CD4-positive, alpha-beta memory T cell (primary cell): ENCODE measurements at regions not wholly inside any gene's neighbourhood (a gene's known extent, or its start where the extent isn't known, plus 50 kb on each side); places are given as distances from the start of the nearest gene placed in this dataset.

Source experiments
- CTCF ChIA-PET: fragments of 350-600 bp; sonication (Branson Sonifier 250); formaldehyde crosslinking; loops from one replicate; lab custom pipeline; 2021; ENCODE audit warnings: inconsistent platforms; ENCODE audit not compliant: partially characterized antibody; lab: Charles Lee
- POLR2A ChIA-PET: fragments of 350-600 bp; sonication (Branson Sonifier 250); formaldehyde crosslinking; loops from one replicate; lab custom pipeline; 2021; ENCODE audit not compliant: partially characterized antibody; lab: Charles Lee
- DNase-seq, 5 donors: peaks; one replicate each; pipeline versions ENCODE4 v3.0.0 to v3.0.0-alpha.2; 2020 to 2022; ENCODE audit warnings: mixed read lengths in 1 of 5
- H3K27ac ChIP-seq: one replicate; pipeline ENCODE4 v1.7.0; 2013; ENCODE audit warnings: low read depth, low read length
- H3K27me3 ChIP-seq: 2 replicates; pipeline ENCODE4 v1.7.0; 2013; ENCODE audit warnings: mild to moderate bottlenecking, low read length, moderate library complexity; ENCODE audit not compliant: insufficient read depth
- H3K36me3 ChIP-seq: 2 replicates; pipeline ENCODE4 v1.7.0; 2013; ENCODE audit warnings: mild to moderate bottlenecking, low read length, moderate library complexity; ENCODE audit not compliant: insufficient read depth
- H3K4me1 ChIP-seq: 2 replicates; pipeline ENCODE4 v1.7.0; 2013; ENCODE audit warnings: mild to moderate bottlenecking, low read length, moderate library complexity; ENCODE audit not compliant: insufficient read depth
- H3K4me3 ChIP-seq, 2 donors: one replicate each; pipeline ENCODE4 v1.7.0; 2013; ENCODE audit warnings: low read length in 2 of 2, mild to moderate bottlenecking in 1 of 2
- H3K9me3 ChIP-seq, 2 donors: one replicate each; pipeline ENCODE4 v1.7.0; 2013; ENCODE audit warnings: low read length in 2 of 2, control low read depth in 1 of 2; ENCODE audit not compliant: control insufficient read depth in 1 of 2
- H3K27ac Mint-ChIP-seq, 7 donors: one replicate each; pipeline ENCODE4 v1.8.0; 2020 to 2021; ENCODE audit warnings: mixed read lengths in 7 of 7, mild to moderate bottlenecking in 6 of 7, inconsistent platforms in 3 of 7, moderate library complexity in 3 of 7
- H3K27me3 Mint-ChIP-seq, 2 donors: one replicate each; pipeline ENCODE4 v1.8.0; 2020 to 2021; ENCODE audit warnings: mixed read lengths in 2 of 2
- H3K36me3 Mint-ChIP-seq, 2 donors: one replicate each; pipeline ENCODE4 v1.8.0; 2020 to 2021; ENCODE audit warnings: mixed read lengths in 2 of 2, inconsistent platforms in 1 of 2, mild to moderate bottlenecking in 1 of 2
- H3K4me1 Mint-ChIP-seq, 4 donors: one replicate each; pipeline ENCODE4 v1.8.0; 2020 to 2021; ENCODE audit warnings: mixed read lengths in 4 of 4, mild to moderate bottlenecking in 1 of 4
- H3K4me3 Mint-ChIP-seq, 8 donors: one replicate each; pipeline ENCODE4 v1.8.0; 2020 to 2021; ENCODE audit warnings: mixed read lengths in 8 of 8, mild to moderate bottlenecking in 7 of 8, moderate library complexity in 6 of 8, inconsistent platforms in 3 of 8
- H3K9me3 Mint-ChIP-seq, 8 donors: one replicate each; pipeline ENCODE4 v1.8.0; 2020 to 2021; ENCODE audit warnings: mixed read lengths in 8 of 8, mild to moderate bottlenecking in 5 of 8, inconsistent platforms in 3 of 8, moderate library complexity in 1 of 8
- intact Hi-C: fragments of 100-400 bp; cut with micrococcal nuclease; formaldehyde crosslinking; loops from one replicate; pipeline ENCODE4 v1.15.1; 2023

GRCh38 chr3:144431134-144431533 is 459.5 kb downstream of the DIPK2A start:
- H3K36me3 Mint-ChIP-seq = no peaks in the 10 kb centered on the region
- H3K4me1 Mint-ChIP-seq = no peaks in the 10 kb centered on the region
- Histone ChIP-seq H3K27ac (no peak overlapping the region), H3K4me3 (no peak overlapping the region), H3K9me3 (no peaks in the 10 kb centered on the region), H3K36me3 (no peaks in the 10 kb centered on the region), H3K27me3 (no peaks in the 10 kb centered on the region), H3K4me1 (no peaks in the 10 kb centered on the region)
- intact Hi-C loops = no loop called here
- no peaks in the 10 kb centered on the region for H3K27me3 Mint-ChIP-seq
- H3K9me3 Mint-ChIP-seq = peaks cover 0 to 3% (median 2%) of the 10 kb centered on the region in 8 donors
- ChIA-PET POLR2A (no interaction called here), CTCF (no interaction called here)
- H3K27ac Mint-ChIP-seq = no peak overlapping the region
- no peak overlapping the region for H3K4me3 Mint-ChIP-seq
- DNase-seq = no peak

- Mint-ChIP-seq H3K4me1 (no peaks in the 10 kb centered on the region), H3K9me3 (peaks cover 0 to 3% (median under 1%) of the 10 kb centered on the region in 8 donors), H3K36me3 (no peaks in the 10 kb centered on the region), H3K27me3 (peaks cover 0 to 2% of the 10 kb centered on the region in 2 donors), H3K27ac (no peak overlapping the region), H3K4me3 (no peak overlapping the region)
- H3K4me3 ChIP-seq = no peak overlapping the region
- H3K4me1 ChIP-seq = no peaks in the 10 kb centered on the region
- no peak for DNase-seq
- CTCF ChIA-PET = no interaction called here
- no peaks in the 10 kb centered on the region for H3K9me3 ChIP-seq
- intact Hi-C loops = no loop called here
- no peak overlapping the region for H3K27ac ChIP-seq
- no peaks in the 10 kb centered on the region for H3K27me3 ChIP-seq
- no peaks in the 10 kb centered on the region for H3K36me3 ChIP-seq
- POLR2A ChIA-PET = no interaction called here
Measured at GRCh38 chr3:144433006-144433405, 461.4 kb downstream of the DIPK2A start.

GRCh38 chr3:144437989-144438388 is 466.4 kb downstream of the DIPK2A start:
- Histone ChIP-seq H3K36me3 (no peaks in the 10 kb centered on the region), H3K27ac (no peak overlapping the region), H3K4me1 (no peaks in the 10 kb centered on the region), H3K4me3 (no peak overlapping the region), H3K27me3 (no peaks in the 10 kb centered on the region), H3K9me3 (no peaks in the 10 kb centered on the region)
- Mint-ChIP-seq H3K9me3 (peaks cover 0 to 9% (median 2%) of the 10 kb centered on the region in 8 donors), H3K4me1 (no peaks in the 10 kb centered on the region), H3K27me3 (peaks cover 0 to 2% of the 10 kb centered on the region in 2 donors), H3K4me3 (no peak overlapping the region), H3K27ac (no peak overlapping the region), H3K36me3 (no peaks in the 10 kb centered on the region)
- DNase-seq = no peak
- CTCF ChIA-PET = interaction anchor here (1.0 kb wide), 1 partner anchor 10 kb away, joined by 3 read pairs; no protein-coding TSS in a partner anchor
- intact Hi-C loops = no loop called here
- POLR2A ChIA-PET = no interaction called here

- Histone ChIP-seq H3K4me3 (no peak overlapping the region), H3K36me3 (no peaks in the 10 kb centered on the region), H3K27ac (no peak overlapping the region), H3K4me1 (no peaks in the 10 kb centered on the region), H3K9me3 (no peaks in the 10 kb centered on the region), H3K27me3 (no peaks in the 10 kb centered on the region)
- Mint-ChIP-seq H3K9me3 (peaks cover 0 to 5% (median 0%) of the 10 kb centered on the region in 8 donors), H3K4me1 (no peaks in the 10 kb centered on the region), H3K36me3 (no peaks in the 10 kb centered on the region), H3K27me3 (no peaks in the 10 kb centered on the region), H3K27ac (no peak overlapping the region), H3K4me3 (no peak overlapping the region)
- POLR2A ChIA-PET = no interaction called here
- intact Hi-C loops = no loop called here
- DNase-seq = no peak
- CTCF ChIA-PET = no interaction called here
Measured at GRCh38 chr3:144444061-144444460, 472.4 kb downstream of the DIPK2A start.

GRCh38 chr3:144444546-144444945 is 472.9 kb downstream of the DIPK2A start:
- POLR2A ChIA-PET = no interaction called here
- H3K9me3 ChIP-seq = no peaks in the 10 kb centered on the region
- H3K4me1 ChIP-seq = no peaks in the 10 kb centered on the region
- CTCF ChIA-PET = no interaction called here
- no peak overlapping the region for H3K27ac ChIP-seq
- no peak for DNase-seq
- no peak overlapping the region for H3K4me3 ChIP-seq
- Mint-ChIP-seq H3K27ac (no peak overlapping the region), H3K9me3 (peaks cover 0 to 2% (median 0%) of the 10 kb centered on the region in 8 donors), H3K4me1 (no peaks in the 10 kb centered on the region), H3K27me3 (no peaks in the 10 kb centered on the region), H3K4me3 (no peak overlapping the region), H3K36me3 (no peaks in the 10 kb centered on the region)
- no peaks in the 10 kb centered on the region for H3K27me3 ChIP-seq
- H3K36me3 ChIP-seq = no peaks in the 10 kb centered on the region
- intact Hi-C loops = no loop called here

- no peaks in the 10 kb centered on the region for H3K27me3 ChIP-seq
- H3K4me1 Mint-ChIP-seq = no peaks in the 10 kb centered on the region
- H3K27me3 Mint-ChIP-seq = peaks cover 0 to 2% of the 10 kb centered on the region in 2 donors
- no peak overlapping the region for H3K4me3 ChIP-seq
- H3K36me3 Mint-ChIP-seq = no peaks in the 10 kb centered on the region
- H3K36me3 ChIP-seq = no peaks in the 10 kb centered on the region
- CTCF ChIA-PET = no interaction called here
- DNase-seq = no peak
- no peak overlapping the region for H3K27ac ChIP-seq
- peaks cover 0 to 10% (median 0%) of the 10 kb centered on the region in 8 donors for H3K9me3 Mint-ChIP-seq
- POLR2A ChIA-PET = no interaction called here
- H3K27ac Mint-ChIP-seq = no peak overlapping the region
- no peaks in the 10 kb centered on the region for H3K4me1 ChIP-seq
- intact Hi-C loops = no loop called here
- no peaks in the 10 kb centered on the region for H3K9me3 ChIP-seq
- H3K4me3 Mint-ChIP-seq = no peak overlapping the region
Measured at GRCh38 chr3:144455841-144456440, 484.3 kb downstream of the DIPK2A start.

- Mint-ChIP-seq H3K27ac (no peak overlapping the region), H3K9me3 (peaks cover 0 to 10% (median under 1%) of the 10 kb centered on the region in 8 donors), H3K27me3 (peaks cover 0 to 2% of the 10 kb centered on the region in 2 donors), H3K4me1 (no peaks in the 10 kb centered on the region), H3K36me3 (no peaks in the 10 kb centered on the region), H3K4me3 (no peak overlapping the region)
- DNase-seq = no peak
- Histone ChIP-seq H3K27ac (no peak overlapping the region), H3K4me1 (no peaks in the 10 kb centered on the region), H3K36me3 (no peaks in the 10 kb centered on the region), H3K4me3 (no peak overlapping the region), H3K27me3 (no peaks in the 10 kb centered on the region), H3K9me3 (no peaks in the 10 kb centered on the region)
- ChIA-PET POLR2A (no interaction called here), CTCF (no interaction called here)
- intact Hi-C loops = no loop called here
Measured at GRCh38 chr3:144457758-144458157, 486.1 kb downstream of the DIPK2A start.
